ENCODE measurements at regions not wholly inside any gene's neighbourhood (a gene's known extent, or its start where the extent isn't known, plus 50 kb on each side); places are given as distances from the start of the nearest gene placed in this dataset.

DNA sequence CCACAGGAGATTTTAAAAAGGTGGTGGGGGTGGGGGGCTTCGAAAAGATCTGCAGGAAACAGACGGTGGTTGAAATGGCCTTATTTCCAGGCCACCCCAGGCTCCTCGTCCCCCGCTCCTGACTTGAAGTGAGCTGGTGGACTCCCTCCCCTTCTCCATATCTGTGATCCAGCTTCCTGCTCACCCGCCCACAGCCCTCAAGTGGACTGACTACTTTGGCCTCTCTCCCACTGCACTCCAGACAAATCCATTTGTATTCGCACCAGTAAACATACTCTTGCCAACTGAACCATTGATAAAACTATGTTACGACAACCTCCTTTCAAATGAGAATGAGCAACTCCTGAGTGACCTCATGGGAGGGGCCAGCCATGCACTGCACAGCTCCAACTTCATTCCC is 259.5 kb downstream of the COL4A1 start:
- intact Hi-C loops (cut with DNase I): no loop called here
- peak; percentile 60 to 84 (median 80) for DNase-seq
- Histone ChIP-seq H3K27ac (ENCODE audit: low read depth in 2 of 2, low read length in 2 of 2) (peak overlapping the region in 1 of 2 donors; percentile 42), H3K9ac (ENCODE audit: low read length in 3 of 3) (no peak overlapping the region), H3K4me1 (ENCODE audit: control insufficient read depth in 2 of 3, insufficient read depth in 2 of 3, low read depth in 1 of 3, low read length in 3 of 3) (no peaks in the 10 kb centered on the region), H3K4me3 (ENCODE audit: low read length in 3 of 3) (no peak overlapping the region), H3K9me3 (ENCODE audit: control insufficient read depth in 2 of 3, insufficient read depth in 1 of 3, low read length in 3 of 3) (peaks cover 0 to 2% (median 0%) of the 10 kb centered on the region in 3 donors), H3K36me3 (ENCODE audit: control insufficient read depth in 2 of 3, insufficient read depth in 3 of 3, low read length in 3 of 3) (no peaks in the 10 kb centered on the region), H3K27me3 (ENCODE audit: control insufficient read depth, insufficient read depth, low read length) (no peaks in the 10 kb centered on the region)
- no peak for FAIRE-seq
- no peak for TF ChIP-seq CTCF (IDR thresholded peaks at IDR 0.05; ENCODE audit: borderline replicate concordance, extremely low read depth, insufficient read depth)

DNA sequence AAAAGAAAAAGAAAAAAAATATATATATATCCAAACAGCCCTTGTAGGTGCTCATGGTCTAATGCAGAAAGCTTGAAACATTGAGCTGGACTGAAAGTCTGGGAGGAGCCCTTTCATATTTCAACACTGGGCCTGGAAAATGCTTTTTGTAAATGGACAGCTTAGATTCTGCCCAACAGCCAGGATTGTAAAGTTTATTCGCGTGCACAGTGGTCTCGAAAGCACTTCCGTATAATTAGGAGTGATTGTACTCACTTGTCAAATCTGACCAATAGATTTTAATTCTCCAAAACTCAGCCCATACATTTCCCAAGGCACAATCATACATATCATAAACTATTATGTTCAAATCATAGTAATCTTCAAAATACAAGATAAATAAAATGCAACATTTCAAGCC is 260.1 kb downstream of the COL4A1 start:
- no peak overlapping the region for H3K4me3 ChIP-seq (ENCODE audit: low read length in 3 of 3)
- DNase-seq (no peak), FAIRE-seq (no peak)
- intact Hi-C loops (cut with DNase I): no loop called here
- H3K9ac ChIP-seq (ENCODE audit: low read length in 3 of 3): no peak overlapping the region
- no peaks in the 10 kb centered on the region for H3K27me3 ChIP-seq (ENCODE audit: control insufficient read depth, insufficient read depth, low read length)
- no peaks in the 10 kb centered on the region for H3K36me3 ChIP-seq (ENCODE audit: control insufficient read depth in 2 of 3, insufficient read depth in 3 of 3, low read length in 3 of 3)
- H3K9me3 ChIP-seq (ENCODE audit: control insufficient read depth in 2 of 3, insufficient read depth in 1 of 3, low read length in 3 of 3): peaks cover 0 to 2% (median 0%) of the 10 kb centered on the region in 3 donors
- TF ChIP-seq CTCF (IDR thresholded peaks at IDR 0.05; ENCODE audit: borderline replicate concordance, extremely low read depth, insufficient read depth): no peak
- H3K27ac ChIP-seq (ENCODE audit: low read depth in 2 of 2, low read length in 2 of 2): no peak overlapping the region
- H3K4me1 ChIP-seq (ENCODE audit: control insufficient read depth in 2 of 3, insufficient read depth in 2 of 3, low read depth in 1 of 3, low read length in 3 of 3): no peaks in the 10 kb centered on the region

DNA sequence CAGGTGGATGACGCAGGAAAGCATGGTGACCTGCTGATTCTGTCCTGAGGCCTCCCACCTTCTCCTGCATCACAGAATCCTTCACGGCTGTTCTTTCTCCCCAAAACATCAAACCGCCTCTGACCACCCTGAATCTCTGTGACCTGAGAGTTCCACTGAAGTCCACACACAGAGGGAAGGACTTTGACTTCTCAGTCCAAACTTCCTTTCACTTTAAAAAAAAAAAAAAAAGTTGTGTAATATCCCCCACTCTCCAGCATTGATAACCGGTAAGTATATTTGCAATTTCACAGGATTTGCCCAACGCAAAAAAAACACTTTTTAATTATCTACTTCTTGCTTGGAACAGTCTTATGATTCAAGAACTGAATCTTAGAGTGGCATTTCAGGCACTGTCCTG is 259.5 kb upstream of the IRS2 start:
- H3K36me3 ChIP-seq (ENCODE audit: control insufficient read depth in 2 of 3, insufficient read depth in 3 of 3, low read length in 3 of 3): no peaks in the 10 kb centered on the region
- FAIRE-seq (no peak), DNase-seq (no peak)
- H3K4me1 ChIP-seq (ENCODE audit: control insufficient read depth in 2 of 3, insufficient read depth in 2 of 3, low read depth in 1 of 3, low read length in 3 of 3): no peaks in the 10 kb centered on the region
- no peak overlapping the region for H3K4me3 ChIP-seq (ENCODE audit: low read length in 3 of 3)
- H3K27ac ChIP-seq (ENCODE audit: low read depth in 2 of 2, low read length in 2 of 2): no peak overlapping the region
- H3K9ac ChIP-seq (ENCODE audit: low read length in 3 of 3): no peak overlapping the region
- no peaks in the 10 kb centered on the region for H3K27me3 ChIP-seq (ENCODE audit: control insufficient read depth, insufficient read depth, low read length)
- no peak for TF ChIP-seq CTCF (IDR thresholded peaks at IDR 0.05; ENCODE audit: borderline replicate concordance, extremely low read depth, insufficient read depth)
- peaks cover 0 to 2% (median 0%) of the 10 kb centered on the region in 3 donors for H3K9me3 ChIP-seq (ENCODE audit: control insufficient read depth in 2 of 3, insufficient read depth in 1 of 3, low read length in 3 of 3)
- intact Hi-C loops (cut with DNase I): no loop called here

DNA sequence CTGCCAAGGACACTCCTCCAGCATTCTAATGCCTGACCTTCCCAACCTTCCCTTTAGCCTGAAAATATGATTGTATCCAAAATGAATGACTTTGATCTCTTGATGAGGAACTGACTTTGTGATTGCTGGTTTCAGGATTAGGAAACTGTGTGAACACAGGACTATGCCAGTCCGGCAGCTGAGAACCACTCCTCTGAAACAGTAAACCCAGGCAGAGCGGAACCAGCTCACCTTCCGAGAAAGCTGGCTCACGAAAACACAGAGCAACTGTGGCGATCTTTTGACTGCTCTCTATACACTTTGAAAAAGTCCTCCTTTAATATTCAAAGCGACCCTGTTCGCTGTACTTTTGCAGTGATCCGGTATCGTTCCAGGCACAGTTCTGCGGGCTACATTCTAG is 258.8 kb upstream of the IRS2 start:
- H3K9ac ChIP-seq (ENCODE audit: low read length in 3 of 3): no peak overlapping the region
- H3K9me3 ChIP-seq (ENCODE audit: control insufficient read depth in 2 of 3, insufficient read depth in 1 of 3, low read length in 3 of 3): peaks cover 0 to 2% (median 0%) of the 10 kb centered on the region in 3 donors
- no peak for TF ChIP-seq CTCF (IDR thresholded peaks at IDR 0.05; ENCODE audit: borderline replicate concordance, extremely low read depth, insufficient read depth)
- no peaks in the 10 kb centered on the region for H3K4me1 ChIP-seq (ENCODE audit: control insufficient read depth in 2 of 3, insufficient read depth in 2 of 3, low read depth in 1 of 3, low read length in 3 of 3)
- H3K27me3 ChIP-seq (ENCODE audit: control insufficient read depth, insufficient read depth, low read length): no peaks in the 10 kb centered on the region
- H3K4me3 ChIP-seq (ENCODE audit: low read length in 3 of 3): no peak overlapping the region
- no peaks in the 10 kb centered on the region for H3K36me3 ChIP-seq (ENCODE audit: control insufficient read depth in 2 of 3, insufficient read depth in 3 of 3, low read length in 3 of 3)
- FAIRE-seq (no peak), DNase-seq (no peak)
- H3K27ac ChIP-seq (ENCODE audit: low read depth in 2 of 2, low read length in 2 of 2): no peak overlapping the region
- intact Hi-C loops (cut with DNase I): no loop called here

All from kidney (tissue), 13 donors.